Stimulated activated CD8-positive, alpha-beta memory T cell treated with anti-CD3 and anti-CD28 coated beads, Interleukin-2, amount 100 ng/mL, for 1 hour (primary cell): ENCODE measurements at regions not wholly inside any gene's neighbourhood (a gene's known extent, or its start where the extent isn't known, plus 50 kb on each side); places are given as distances from the start of the nearest gene placed in this dataset.
"Not testable (repeated sequence)": the region's sequence is repeated elsewhere in the genome, so short reads cannot be mapped to it uniquely, and the experiment has no call there.

Experiments
- DNase-seq, 2 donors: peaks; one replicate each; pipeline ENCODE4 v3.0.0-alpha.2; 2020; ENCODE audit warnings: low read depth in 2 of 2

DNA sequence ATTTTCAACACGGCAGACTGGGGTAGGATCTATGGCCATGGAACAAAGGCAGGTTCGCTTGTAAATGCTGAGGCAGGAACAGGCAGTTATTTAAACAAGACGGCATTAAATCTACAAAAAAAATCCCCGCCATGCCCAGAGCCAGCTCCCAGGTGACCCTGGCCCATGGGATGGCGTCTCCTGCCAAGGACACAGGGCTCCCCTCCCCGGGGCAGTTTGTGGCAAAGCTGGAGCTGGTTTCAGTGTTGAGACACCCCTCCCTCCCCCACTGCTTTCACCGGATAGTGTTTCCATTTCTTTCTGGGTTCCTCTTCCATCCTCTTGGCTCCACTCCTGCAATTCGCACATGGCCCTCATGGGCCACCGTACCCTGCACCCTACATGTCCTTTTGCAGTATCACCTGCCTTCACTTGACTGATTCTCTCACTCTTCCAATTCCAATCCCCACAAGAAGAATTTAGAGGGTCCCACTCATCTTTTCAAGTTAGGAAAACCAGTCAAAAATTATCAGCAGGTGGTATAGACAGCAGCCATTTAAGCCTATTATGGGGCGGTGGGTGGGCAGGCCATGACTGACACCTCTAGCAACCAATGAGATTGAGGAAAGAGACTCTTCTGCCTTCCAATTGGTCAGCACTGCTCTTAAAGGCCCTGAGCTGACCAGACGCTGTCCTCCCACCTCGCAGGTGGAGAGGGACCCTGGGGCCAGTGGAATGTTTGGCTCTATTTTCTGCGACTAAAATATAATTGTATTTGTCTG, 52.0 kb downstream of the OLIG1 start:
- DNase-seq: no peak

DNA sequence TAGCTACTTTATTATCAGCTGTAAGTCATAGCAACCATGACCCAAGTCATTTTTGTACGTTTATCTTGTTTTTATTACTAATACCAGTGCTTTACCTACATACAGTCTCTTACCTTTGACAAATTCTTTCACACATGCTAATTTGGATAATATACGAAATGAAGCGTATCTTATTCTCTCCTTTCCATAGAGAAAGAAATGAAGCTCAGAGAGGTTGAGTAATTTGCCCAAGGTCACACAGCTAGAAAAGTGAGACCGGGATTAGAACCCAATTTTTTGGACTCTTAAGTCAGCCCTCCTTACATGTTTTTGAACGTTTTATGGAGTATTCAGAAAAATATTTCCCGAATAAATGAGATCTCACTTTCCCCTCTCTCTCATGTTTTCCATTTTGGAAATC, 52.6 kb downstream of the OLIG1 start:
- DNase-seq: no peak

GRCh38 chr21:33123374-33124123, 53.6 kb downstream of the OLIG1 start:
- no peak for DNase-seq

DNA sequence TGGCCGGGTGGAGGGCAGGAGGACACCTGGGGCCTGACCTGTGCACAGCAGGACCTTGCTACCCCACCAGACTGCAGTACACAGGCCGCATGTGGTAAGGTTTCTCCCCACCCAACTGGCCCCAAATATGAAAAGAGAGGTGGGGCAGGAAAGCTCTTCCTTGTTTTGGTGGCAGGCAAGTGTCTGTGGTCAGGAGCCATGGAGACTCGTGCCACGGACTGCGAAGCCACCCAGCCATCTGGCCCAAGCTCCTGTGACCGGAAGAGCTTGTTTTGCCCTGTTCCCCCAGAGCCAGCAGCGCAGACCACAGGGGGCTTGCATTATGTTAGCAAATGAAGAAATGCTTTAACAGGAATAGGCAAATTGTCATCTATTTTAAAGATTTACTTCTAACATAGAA, 54.9 kb downstream of the OLIG1 start:
- DNase-seq: no peak

DNA sequence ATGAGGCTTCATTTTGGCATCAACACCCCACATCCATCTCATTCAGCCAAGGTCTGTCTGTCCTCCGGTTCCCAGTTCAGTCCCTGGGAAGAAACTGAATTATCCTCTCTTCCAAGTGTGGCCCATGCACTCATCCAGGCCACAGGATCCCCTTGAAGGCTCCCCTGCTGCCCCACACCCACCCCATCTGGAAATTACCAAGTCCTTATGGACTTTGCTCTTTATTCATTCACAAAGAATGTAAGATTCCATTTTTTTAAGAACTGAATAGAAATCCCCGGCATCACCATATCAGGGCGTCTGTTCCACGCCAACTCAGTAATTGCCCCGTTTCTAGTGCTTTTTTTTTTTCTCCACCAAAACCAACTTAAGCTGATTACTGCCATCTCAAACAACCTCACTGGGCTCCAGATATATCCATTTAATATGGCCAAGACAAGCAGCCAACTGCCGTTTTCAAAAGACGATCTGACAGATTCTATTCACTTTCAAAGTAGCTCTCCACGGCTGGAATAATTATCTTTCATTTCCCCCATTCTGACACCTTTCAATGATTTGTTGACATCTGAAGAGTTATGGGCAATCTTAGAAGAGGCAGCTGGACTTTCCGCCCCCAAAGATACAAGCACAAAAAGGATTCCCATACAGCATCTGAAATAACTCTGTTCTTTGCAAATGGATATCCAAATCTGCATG, 55.9 kb downstream of the OLIG1 start:
- DNase-seq: no peak

- no peak for DNase-seq
Observed at GRCh38 chr21:33126569-33126968, 56.6 kb downstream of the OLIG1 start.

- peak; percentile 4 to 30 for DNase-seq
Observed at GRCh38 chr21:33127154-33127867, 57.4 kb downstream of the OLIG1 start.

DNA sequence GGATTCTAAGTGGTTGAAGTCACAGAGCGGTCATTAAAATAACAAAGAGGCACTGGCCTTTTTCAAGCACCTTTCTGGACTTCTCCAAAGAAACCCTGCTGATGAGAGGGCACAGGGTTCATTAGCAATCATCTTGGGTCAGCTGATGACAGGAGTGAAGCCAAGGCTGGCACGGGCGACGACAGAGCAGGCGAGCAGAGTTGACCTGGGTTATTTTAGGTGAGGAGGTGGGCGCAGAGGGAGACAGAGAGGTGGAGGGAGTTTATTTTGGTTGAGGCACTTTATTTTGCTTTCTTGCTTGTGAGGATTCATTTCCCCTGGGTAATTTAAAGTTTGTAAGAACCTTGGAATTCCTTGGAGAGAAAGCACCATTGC, 57.9 kb downstream of the OLIG1 start:
- DNase-seq: no peak

GRCh38 chr21:33128538-33128937, 58.6 kb downstream of the OLIG1 start:
- DNase-seq: no peak

GRCh38 chr21:33132054-33132453, 62.1 kb downstream of the OLIG1 start:
- DNase-seq: no peak

DNA sequence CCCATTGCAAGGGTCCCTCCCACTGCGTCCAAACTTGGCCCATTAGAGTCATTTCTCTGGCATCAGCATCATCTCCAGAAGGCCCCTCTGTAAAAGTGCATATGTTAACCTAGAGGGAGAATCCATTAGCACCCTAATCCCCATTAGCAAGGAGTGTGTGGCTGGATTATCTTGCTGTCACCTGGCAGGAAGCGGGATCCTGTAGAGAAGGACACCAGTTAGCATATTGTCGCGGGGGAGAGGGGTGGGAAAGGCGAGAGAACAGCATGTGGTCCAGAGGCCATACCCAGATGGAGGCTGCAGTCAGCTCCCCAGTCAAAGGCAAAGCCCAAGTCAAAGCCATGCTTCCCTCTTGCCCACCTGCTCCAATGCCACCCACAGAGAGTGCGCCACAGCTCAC, 64.0 kb downstream of the OLIG1 start:
- DNase-seq: no peak

GRCh38 chr21:33135925-33136324, 66.0 kb downstream of the OLIG1 start:
- DNase-seq: no peak

- DNase-seq: no peak
Observed at GRCh38 chr21:33136847-33137502, 67.0 kb downstream of the OLIG1 start.

- no peak for DNase-seq
Observed at GRCh38 chr21:33139084-33139483, 69.1 kb downstream of the OLIG1 start.

- no peak for DNase-seq
Observed at GRCh38 chr21:33140288-33140687, 70.3 kb downstream of the OLIG1 start.

- no peak for DNase-seq
Observed at GRCh38 chr21:33146467-33146866, 76.5 kb downstream of the OLIG1 start.

- DNase-seq: no peak
Observed at GRCh38 chr21:33149181-33149580, 79.2 kb downstream of the OLIG1 start.

- DNase-seq: not testable (repeated sequence)
Observed at GRCh38 chr21:33150968-33151367, 78.8 kb upstream of the IFNAR2 start.

- no peak for DNase-seq
Observed at GRCh38 chr21:33151941-33152731, 77.6 kb upstream of the IFNAR2 start.

- DNase-seq: no peak
Observed at GRCh38 chr21:33152732-33153130, 77.0 kb upstream of the IFNAR2 start.

- no peak for DNase-seq
Observed at GRCh38 chr21:33155005-33155404, 74.7 kb upstream of the IFNAR2 start.
